ENCODE measurements at regions not wholly inside any gene's neighbourhood (a gene's known extent, or its start where the extent isn't known, plus 50 kb on each side); places are given as distances from the start of the nearest gene placed in this dataset.
A peak's percentile ranks its signal among the peaks of the same experiment; 100 is the strongest.

GRCh38 chr3:157888040-157888439, 218.2 kb downstream of the SHOX2 start:
- Histone ChIP-seq H3K79me2 (ENCODE audit: low read length) (no peaks in the 10 kb centered on the region), H3K9me3 (ENCODE audit: low read length) (no peaks in the 10 kb centered on the region), H3K4me2 (ENCODE audit: low read depth, low read length, poor library complexity, severe bottlenecking) (no peak overlapping the region), H3K36me3 (ENCODE audit: insufficient read depth, low read length) (no peaks in the 10 kb centered on the region), H2AFZ (ENCODE audit: low read length) (no peak overlapping the region), H4K20me1 (ENCODE audit: insufficient read depth, low read depth, low read length) (no peaks in the 10 kb centered on the region), H3K9me2 (replicated peaks; ENCODE audit: insufficient read depth, low read length) (no peaks in the 10 kb centered on the region), H3K27ac (ENCODE audit: low read length) (no peak overlapping the region), H3K27me3 (ENCODE audit: low read length) (no peaks in the 10 kb centered on the region), H3K4me3 (ENCODE audit: low read length) (no peak overlapping the region), H3K9ac (ENCODE audit: low read length) (no peak overlapping the region), H3K4me1 (ENCODE audit: low read length) (no peaks in the 10 kb centered on the region)
- peak; percentile 47 for DNase-seq

- Histone ChIP-seq H3K79me2 (ENCODE audit: low read length) (no peaks in the 10 kb centered on the region), H3K27ac (ENCODE audit: low read length) (no peak overlapping the region), H3K9me2 (replicated peaks; ENCODE audit: insufficient read depth, low read length) (no peaks in the 10 kb centered on the region), H3K9ac (ENCODE audit: low read length) (no peak overlapping the region), H3K27me3 (ENCODE audit: low read length) (peaks cover 3% of the 10 kb centered on the region; the same call in 1 of the 2 replicates), H4K20me1 (ENCODE audit: insufficient read depth, low read depth, low read length) (no peaks in the 10 kb centered on the region), H3K4me2 (ENCODE audit: low read depth, low read length, poor library complexity, severe bottlenecking) (no peak overlapping the region), H3K9me3 (ENCODE audit: low read length) (no peaks in the 10 kb centered on the region), H3K4me1 (ENCODE audit: low read length) (no peaks in the 10 kb centered on the region), H2AFZ (ENCODE audit: low read length) (no peak overlapping the region), H3K4me3 (ENCODE audit: low read length) (no peak overlapping the region), H3K36me3 (ENCODE audit: insufficient read depth, low read length) (no peaks in the 10 kb centered on the region)
- no peak for DNase-seq
Measured at GRCh38 chr3:157876556-157876955, 229.7 kb downstream of the SHOX2 start.

- Histone ChIP-seq H3K27ac (ENCODE audit: low read length) (no peak overlapping the region), H3K9me2 (replicated peaks; ENCODE audit: insufficient read depth, low read length) (no peaks in the 10 kb centered on the region), H3K4me1 (ENCODE audit: low read length) (no peaks in the 10 kb centered on the region), H3K4me3 (ENCODE audit: low read length) (no peak overlapping the region), H3K9me3 (ENCODE audit: low read length) (no peaks in the 10 kb centered on the region), H3K9ac (ENCODE audit: low read length) (no peak overlapping the region), H4K20me1 (ENCODE audit: insufficient read depth, low read depth, low read length) (no peaks in the 10 kb centered on the region), H3K79me2 (ENCODE audit: low read length) (no peaks in the 10 kb centered on the region), H2AFZ (ENCODE audit: low read length) (no peak overlapping the region), H3K36me3 (ENCODE audit: insufficient read depth, low read length) (no peaks in the 10 kb centered on the region), H3K4me2 (ENCODE audit: low read depth, low read length, poor library complexity, severe bottlenecking) (no peak overlapping the region), H3K27me3 (ENCODE audit: low read length) (peaks cover 3% of the 10 kb centered on the region; the same call in 1 of the 2 replicates)
- no peak for DNase-seq
Measured at GRCh38 chr3:157872902-157873301, 233.3 kb downstream of the SHOX2 start.

GRCh38 chr3:157871838-157872460, 234.3 kb downstream of the SHOX2 start:
- H3K36me3 ChIP-seq (ENCODE audit: insufficient read depth, low read length): no peaks in the 10 kb centered on the region
- no peak overlapping the region for H3K9ac ChIP-seq (ENCODE audit: low read length)
- no peak overlapping the region for H3K4me2 ChIP-seq (ENCODE audit: low read depth, low read length, poor library complexity, severe bottlenecking)
- H4K20me1 ChIP-seq (ENCODE audit: insufficient read depth, low read depth, low read length): no peaks in the 10 kb centered on the region
- H2AFZ ChIP-seq (ENCODE audit: low read length): no peak overlapping the region
- H3K79me2 ChIP-seq (ENCODE audit: low read length): no peaks in the 10 kb centered on the region
- H3K27ac ChIP-seq (ENCODE audit: low read length): no peak overlapping the region
- H3K9me2 ChIP-seq (replicated peaks; ENCODE audit: insufficient read depth, low read length): no peaks in the 10 kb centered on the region
- H3K27me3 ChIP-seq (ENCODE audit: low read length): peaks cover 3% of the 10 kb centered on the region; the same call in 1 of the 2 replicates
- DNase-seq: no peak
- H3K9me3 ChIP-seq (ENCODE audit: low read length): no peaks in the 10 kb centered on the region
- no peak overlapping the region for H3K4me3 ChIP-seq (ENCODE audit: low read length)
- H3K4me1 ChIP-seq (ENCODE audit: low read length): no peaks in the 10 kb centered on the region

GRCh38 chr3:157871248-157871647, 235.0 kb downstream of the SHOX2 start:
- Histone ChIP-seq H3K4me3 (ENCODE audit: low read length) (no peak overlapping the region), H3K4me1 (ENCODE audit: low read length) (no peaks in the 10 kb centered on the region), H3K79me2 (ENCODE audit: low read length) (no peaks in the 10 kb centered on the region), H3K9me3 (ENCODE audit: low read length) (no peaks in the 10 kb centered on the region), H3K36me3 (ENCODE audit: insufficient read depth, low read length) (no peaks in the 10 kb centered on the region), H3K4me2 (ENCODE audit: low read depth, low read length, poor library complexity, severe bottlenecking) (no peak overlapping the region), H4K20me1 (ENCODE audit: insufficient read depth, low read depth, low read length) (no peaks in the 10 kb centered on the region), H3K27me3 (ENCODE audit: low read length) (peaks cover 3% of the 10 kb centered on the region; the same call in 1 of the 2 replicates), H2AFZ (ENCODE audit: low read length) (no peak overlapping the region), H3K9ac (ENCODE audit: low read length) (no peak overlapping the region), H3K9me2 (replicated peaks; ENCODE audit: insufficient read depth, low read length) (no peaks in the 10 kb centered on the region), H3K27ac (ENCODE audit: low read length) (no peak overlapping the region)
- no peak for DNase-seq

GRCh38 chr3:157868946-157869345, 237.3 kb downstream of the SHOX2 start:
- H3K79me2 ChIP-seq (ENCODE audit: low read length): no peaks in the 10 kb centered on the region
- H3K27me3 ChIP-seq (ENCODE audit: low read length): no peaks in the 10 kb centered on the region
- no peaks in the 10 kb centered on the region for H3K9me3 ChIP-seq (ENCODE audit: low read length)
- 0 out of 2 replicates have a peak, but pooled peaks cover 3% of the 10 kb centered on the region for H3K4me1 ChIP-seq (ENCODE audit: low read length)
- H2AFZ ChIP-seq (ENCODE audit: low read length): no peak overlapping the region
- H3K9ac ChIP-seq (ENCODE audit: low read length): no peak overlapping the region
- DNase-seq: no peak
- no peak overlapping the region for H3K4me3 ChIP-seq (ENCODE audit: low read length)
- H3K9me2 ChIP-seq (replicated peaks; ENCODE audit: insufficient read depth, low read length): no peaks in the 10 kb centered on the region
- no peaks in the 10 kb centered on the region for H3K36me3 ChIP-seq (ENCODE audit: insufficient read depth, low read length)
- H4K20me1 ChIP-seq (ENCODE audit: insufficient read depth, low read depth, low read length): no peaks in the 10 kb centered on the region
- no peak overlapping the region for H3K4me2 ChIP-seq (ENCODE audit: low read depth, low read length, poor library complexity, severe bottlenecking)
- H3K27ac ChIP-seq (ENCODE audit: low read length): no peak overlapping the region

- Histone ChIP-seq H3K79me2 (ENCODE audit: low read length) (no peaks in the 10 kb centered on the region), H2AFZ (ENCODE audit: low read length) (no peak overlapping the region), H3K9ac (ENCODE audit: low read length) (no peak overlapping the region), H4K20me1 (ENCODE audit: insufficient read depth, low read depth, low read length) (no peaks in the 10 kb centered on the region), H3K4me1 (ENCODE audit: low read length) (0 out of 2 replicates have a peak, but pooled peaks cover 3% of the 10 kb centered on the region), H3K4me3 (ENCODE audit: low read length) (no peak overlapping the region), H3K4me2 (ENCODE audit: low read depth, low read length, poor library complexity, severe bottlenecking) (no peak overlapping the region), H3K27me3 (ENCODE audit: low read length) (no peaks in the 10 kb centered on the region), H3K9me2 (replicated peaks; ENCODE audit: insufficient read depth, low read length) (no peaks in the 10 kb centered on the region), H3K27ac (ENCODE audit: low read length) (no peak overlapping the region), H3K36me3 (ENCODE audit: insufficient read depth, low read length) (no peaks in the 10 kb centered on the region), H3K9me3 (ENCODE audit: low read length) (no peaks in the 10 kb centered on the region)
- DNase-seq: no peak
Measured at GRCh38 chr3:157868196-157868595, 238.0 kb downstream of the SHOX2 start.

GRCh38 chr3:157865352-157866000, 240.7 kb downstream of the SHOX2 start:
- 0 out of 2 replicates have a peak, but pooled peaks cover 3% of the 10 kb centered on the region for H3K4me1 ChIP-seq (ENCODE audit: low read length)
- no peak overlapping the region for H3K27ac ChIP-seq (ENCODE audit: low read length)
- no peaks in the 10 kb centered on the region for H3K36me3 ChIP-seq (ENCODE audit: insufficient read depth, low read length)
- no peak overlapping the region for H3K4me3 ChIP-seq (ENCODE audit: low read length)
- no peak overlapping the region for H3K9ac ChIP-seq (ENCODE audit: low read length)
- no peaks in the 10 kb centered on the region for H3K9me3 ChIP-seq (ENCODE audit: low read length)
- no peaks in the 10 kb centered on the region for H3K9me2 ChIP-seq (replicated peaks; ENCODE audit: insufficient read depth, low read length)
- no peak overlapping the region for H3K4me2 ChIP-seq (ENCODE audit: low read depth, low read length, poor library complexity, severe bottlenecking)
- H4K20me1 ChIP-seq (ENCODE audit: insufficient read depth, low read depth, low read length): no peaks in the 10 kb centered on the region
- no peaks in the 10 kb centered on the region for H3K27me3 ChIP-seq (ENCODE audit: low read length)
- no peak overlapping the region; the same call in 1 of the 2 replicates for H2AFZ ChIP-seq (ENCODE audit: low read length)
- no peaks in the 10 kb centered on the region for H3K79me2 ChIP-seq (ENCODE audit: low read length)
- DNase-seq: peak; percentile 89

Data from Karpas-422 (cell line).